Jurkat, Clone E6-1 (cell line): ENCODE measurements at regions not wholly inside any gene's neighbourhood (a gene's known extent, or its start where the extent isn't known, plus 50 kb on each side); places are given as distances from the start of the nearest gene placed in this dataset.
"Not testable (repeated sequence)": the region's sequence is repeated elsewhere in the genome, so short reads cannot be mapped to it uniquely, and the experiment has no call there.

Experiments
- DNase-seq: peaks from one replicate; pipeline ENCODE4 v3.0.0-alpha.2; 2011; ENCODE audit warnings: low read depth, low spot score
- H3K4me3 ChIP-seq: 2 replicates; pipeline ENCODE4 v1.5.1; 2011; ENCODE audit warnings: mild to moderate bottlenecking, low read length, control low read depth, moderate library complexity

DNA sequence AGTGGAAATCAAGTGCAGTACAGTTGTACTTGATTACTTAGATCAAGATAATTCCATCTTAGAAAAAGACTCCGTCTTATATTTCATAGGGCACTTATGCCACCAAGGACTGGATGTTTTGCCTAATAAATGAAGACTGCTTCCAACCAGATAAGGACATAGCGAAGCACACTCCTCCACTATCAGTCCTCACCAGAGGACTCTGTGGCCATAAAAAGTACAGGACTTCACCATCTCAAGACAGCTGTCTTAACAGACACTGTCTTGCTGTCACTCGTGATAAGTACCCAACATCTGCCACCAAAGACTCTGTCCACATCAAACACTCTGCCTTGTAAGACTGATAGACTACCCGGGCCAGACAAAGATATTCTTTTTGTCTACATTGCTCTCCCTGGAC is 352.0 kb downstream of the TRAM1L1 start:
- DNase-seq, result no peak
- H3K4me3 ChIP-seq, result no peak overlapping the region

DNA sequence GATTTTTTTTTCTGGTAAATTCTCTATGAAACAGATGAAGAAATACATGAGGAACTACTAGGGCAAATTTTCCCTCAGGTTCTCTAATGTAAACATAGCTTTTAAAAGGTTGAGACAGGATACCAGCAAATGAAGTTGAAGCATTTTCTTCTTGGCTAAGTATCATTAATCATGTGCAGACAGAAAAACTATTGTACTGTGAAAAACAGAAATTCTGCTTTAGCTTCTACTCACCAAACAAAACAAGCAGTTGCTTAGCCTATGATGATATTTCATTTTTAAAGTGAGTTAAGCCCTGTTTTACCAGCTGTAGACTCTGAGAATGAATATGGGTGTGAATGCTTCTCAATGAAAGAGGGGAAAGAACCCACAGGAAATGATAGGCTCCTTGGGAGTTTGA is 358.9 kb downstream of the TRAM1L1 start:
- H3K4me3 ChIP-seq, result no peak overlapping the region
- no peak for DNase-seq

DNA sequence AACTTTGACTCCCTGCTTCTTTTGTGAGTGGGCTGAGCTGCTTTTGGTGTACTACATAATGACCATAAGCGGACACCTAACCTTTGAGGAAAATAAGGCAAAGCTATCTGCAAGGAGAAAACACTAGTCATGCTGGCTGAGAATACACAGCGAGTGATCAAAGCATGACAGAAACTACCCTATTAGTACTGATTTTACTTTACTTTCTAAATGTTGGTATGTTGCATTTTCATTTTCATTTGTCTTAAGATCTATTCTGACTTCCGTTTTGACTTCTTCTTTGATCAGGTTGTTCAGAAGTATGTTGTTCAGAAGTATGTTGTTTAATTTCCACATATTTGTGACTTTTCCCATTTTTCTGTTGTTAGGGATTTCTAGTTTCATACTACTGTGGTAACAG is 361.1 kb downstream of the TRAM1L1 start:
- DNase-seq, result no peak
- no peak overlapping the region for H3K4me3 ChIP-seq

DNA sequence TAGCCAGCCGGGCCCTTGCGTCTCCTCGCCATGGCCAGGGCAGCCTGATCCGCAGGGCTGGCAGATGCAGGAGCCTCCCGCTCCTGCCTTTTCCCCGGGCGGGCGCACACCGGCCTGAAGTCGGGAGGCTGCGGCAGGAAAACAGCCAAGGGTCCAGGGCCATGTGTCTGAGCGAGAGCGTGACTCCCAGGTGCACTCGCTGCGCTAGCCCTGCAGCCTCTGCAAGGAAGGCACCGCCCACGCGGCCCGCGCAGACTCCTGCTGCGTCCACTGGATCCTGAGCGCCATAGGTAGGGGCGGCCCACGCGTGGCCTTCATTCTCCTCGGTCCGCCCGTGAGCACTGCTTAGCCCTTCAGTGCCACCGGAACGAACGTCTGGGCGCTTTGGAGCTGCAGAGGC is 379.9 kb downstream of the TRAM1L1 start:
- DNase-seq, result no peak
- H3K4me3 ChIP-seq, result no peak overlapping the region

DNA sequence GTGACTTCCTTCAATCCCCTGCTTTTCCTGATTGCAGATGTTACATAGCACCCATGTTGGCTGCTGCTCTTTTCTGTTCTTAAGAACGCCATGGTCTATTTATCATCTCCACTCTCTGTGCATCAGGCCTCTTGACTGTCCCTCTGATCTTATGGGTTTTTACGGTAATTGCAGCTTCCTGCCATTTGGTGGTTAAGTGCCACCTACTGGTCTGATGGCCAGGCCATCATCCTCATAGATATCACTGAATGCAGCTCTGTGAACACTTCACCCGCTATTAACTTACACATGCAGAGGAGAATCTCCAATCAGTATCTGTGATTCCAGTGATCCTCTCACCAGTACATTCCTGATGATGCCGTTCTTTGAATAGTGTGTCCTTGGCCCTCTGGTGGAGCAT is 382.4 kb downstream of the TRAM1L1 start:
- no peak overlapping the region for H3K4me3 ChIP-seq

DNA sequence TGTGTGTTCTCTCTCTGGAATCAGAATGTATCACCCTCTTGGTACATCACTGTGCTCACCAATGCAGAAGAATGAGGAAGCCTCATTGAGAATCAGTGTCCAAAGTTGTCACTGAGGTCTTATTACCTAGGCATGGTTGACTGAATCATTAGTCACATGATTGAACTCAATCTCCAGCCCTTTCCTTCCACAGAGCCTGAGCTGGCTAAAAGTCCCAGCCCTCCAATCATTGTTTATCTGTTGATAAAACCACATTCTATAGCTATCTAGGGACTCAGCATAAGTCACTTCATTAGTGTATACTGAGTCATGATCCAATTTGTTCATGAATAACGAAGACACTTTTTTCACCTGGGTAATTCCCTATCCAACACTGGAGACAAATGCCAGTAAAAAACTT is 396.8 kb downstream of the TRAM1L1 start:
- DNase-seq, result no peak
- H3K4me3 ChIP-seq, result no peak overlapping the region

More for the DNA sequence above, 382.4 kb downstream of the TRAM1L1 start:
- no peak for DNase-seq

DNA sequence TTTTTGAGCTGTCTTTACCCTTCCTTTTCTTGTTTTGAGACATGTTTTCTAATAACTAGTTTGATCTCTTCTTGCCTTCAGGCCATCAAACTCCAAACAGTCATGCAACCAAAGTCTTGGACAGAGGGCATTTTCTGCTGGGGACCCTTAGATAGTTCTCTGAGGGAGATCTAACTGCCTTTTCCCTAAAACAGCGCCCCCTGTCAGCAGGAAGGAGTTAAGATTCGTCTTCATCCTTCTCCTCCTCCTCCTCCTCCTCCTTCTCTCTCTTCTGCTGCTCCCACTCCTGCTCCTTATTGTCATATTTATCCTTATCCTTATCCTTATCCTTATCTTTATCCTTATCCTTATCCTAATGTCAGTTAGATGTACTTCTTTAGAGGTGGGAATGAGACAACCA is 417.2 kb downstream of the TRAM1L1 start:
- H3K4me3 ChIP-seq, result no peak overlapping the region
- DNase-seq, result no peak

DNA sequence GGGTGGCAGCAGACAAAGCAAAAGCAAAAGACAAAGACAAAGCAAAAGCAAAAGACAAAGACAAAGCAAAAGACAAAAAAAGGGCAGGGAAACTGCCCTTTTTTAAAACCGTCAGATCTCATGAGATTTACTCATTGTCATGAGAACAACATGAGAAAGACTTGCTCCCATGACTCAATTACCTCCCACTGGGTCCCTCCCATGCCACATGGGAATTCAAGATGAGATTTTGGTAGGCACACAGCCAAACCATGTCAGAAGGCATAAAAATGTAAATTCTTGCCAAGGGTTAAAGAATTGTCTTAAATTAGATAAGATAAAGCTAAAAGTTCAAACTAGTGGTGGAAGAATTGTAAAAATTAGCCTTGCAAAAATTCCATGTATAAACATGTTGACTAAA is 419.7 kb downstream of the TRAM1L1 start:
- DNase-seq, result no peak
- no peak overlapping the region for H3K4me3 ChIP-seq

DNA sequence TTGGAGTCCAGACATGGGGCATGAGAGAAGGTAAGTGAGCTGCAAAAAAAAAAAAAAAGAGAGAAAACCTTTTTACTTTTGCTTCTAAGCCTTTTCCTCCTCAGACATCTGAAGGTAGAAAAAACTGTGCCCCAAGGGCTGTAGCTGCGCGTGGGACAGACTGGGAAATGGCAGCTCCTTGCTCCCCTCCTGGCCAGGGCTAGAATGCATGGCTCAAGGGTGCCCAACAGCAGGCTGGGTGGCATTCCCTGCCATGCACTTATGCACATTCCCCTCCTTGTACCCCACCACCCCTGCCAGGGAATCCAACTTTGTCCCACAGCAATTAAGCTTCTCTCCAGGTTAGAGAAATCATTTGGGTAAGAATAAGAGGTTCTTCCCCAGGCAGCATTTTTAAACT is 421.2 kb downstream of the TRAM1L1 start:
- no peak overlapping the region for H3K4me3 ChIP-seq
- no peak for DNase-seq

DNA sequence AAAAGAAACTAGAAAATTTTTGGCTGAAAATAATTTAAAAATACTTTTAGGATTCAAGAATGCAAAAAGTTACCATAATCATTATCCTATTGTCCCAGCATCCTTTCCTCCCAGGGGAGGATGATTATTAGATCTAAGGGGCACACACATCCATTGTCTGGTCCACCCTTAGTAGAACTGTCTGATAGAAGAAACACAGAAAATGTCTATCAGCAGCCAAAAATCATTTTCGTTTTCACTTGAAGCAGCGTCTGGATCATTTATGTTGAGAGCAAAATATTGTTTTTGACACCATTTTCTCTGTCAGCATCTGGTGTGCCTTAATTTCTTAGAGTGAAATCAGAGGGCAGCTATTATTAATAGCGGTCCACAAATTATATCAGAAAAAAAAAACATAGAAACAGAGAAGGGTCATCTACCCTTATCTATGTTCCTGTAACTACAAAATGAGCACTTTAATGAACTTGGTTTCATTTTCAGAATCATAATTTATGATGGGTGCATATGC is 446.3 kb downstream of the TRAM1L1 start:
- DNase-seq, result no peak
- H3K4me3 ChIP-seq, result no peak overlapping the region

DNA sequence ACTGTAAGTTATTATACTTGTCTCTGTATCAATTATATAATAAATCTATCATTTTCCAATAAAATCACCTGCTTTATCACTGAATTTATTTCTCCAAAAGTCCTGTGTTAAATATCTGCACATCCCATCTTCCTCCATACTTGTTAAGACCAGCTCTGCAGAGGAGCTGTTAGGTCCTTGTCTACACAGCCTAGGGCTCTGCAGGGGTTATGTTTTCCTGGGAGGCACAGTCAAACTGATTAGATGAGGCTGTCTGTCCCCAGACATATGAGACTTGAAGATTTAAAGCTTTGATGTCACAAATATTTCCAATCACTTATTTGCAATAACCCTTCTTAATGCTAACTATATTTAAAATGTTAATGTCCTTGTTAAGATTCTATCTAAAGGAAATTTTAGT is 446.8 kb downstream of the TRAM1L1 start:
- no peak for DNase-seq
- no peak overlapping the region for H3K4me3 ChIP-seq

DNA sequence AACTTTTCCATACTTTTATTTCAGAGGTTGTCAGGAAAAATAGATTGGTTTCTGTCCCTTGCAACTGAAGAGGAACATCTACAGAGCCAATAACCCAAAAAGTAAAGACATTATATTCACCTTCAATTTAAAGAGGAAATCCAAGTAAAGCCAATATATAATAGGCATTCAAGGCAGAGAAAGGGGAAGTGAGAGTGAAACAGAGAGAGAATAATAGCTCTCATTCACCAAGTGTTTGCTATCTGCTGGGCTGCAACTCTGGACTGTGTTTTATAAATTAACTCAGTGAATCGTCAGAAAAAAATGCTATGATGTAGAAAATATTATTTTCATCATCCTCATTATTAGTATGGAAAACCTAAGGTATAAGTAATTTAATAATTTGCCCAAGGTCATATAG is 448.5 kb downstream of the TRAM1L1 start:
- DNase-seq, result no peak
- H3K4me3 ChIP-seq, result no peak overlapping the region

DNA sequence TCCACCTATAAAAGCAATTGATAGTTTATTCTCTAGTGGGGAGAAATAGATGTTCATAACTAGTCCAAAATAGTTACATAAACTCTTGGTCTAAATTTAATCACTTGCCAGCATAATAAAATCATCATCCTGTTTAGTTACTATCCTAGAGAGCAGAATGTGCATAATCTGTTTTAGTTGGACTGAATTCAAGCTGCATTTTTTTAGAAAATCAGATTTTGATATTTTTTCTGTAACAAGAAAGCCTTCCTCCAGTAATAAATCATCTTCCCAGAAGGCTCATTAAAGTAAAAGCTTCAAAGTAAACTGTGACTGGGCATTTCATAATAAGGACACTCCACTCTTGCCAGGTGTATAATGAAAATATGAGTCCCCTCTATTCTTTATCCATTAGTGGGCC is 453.1 kb downstream of the TRAM1L1 start:
- H3K4me3 ChIP-seq, result no peak overlapping the region
- no peak for DNase-seq

DNA sequence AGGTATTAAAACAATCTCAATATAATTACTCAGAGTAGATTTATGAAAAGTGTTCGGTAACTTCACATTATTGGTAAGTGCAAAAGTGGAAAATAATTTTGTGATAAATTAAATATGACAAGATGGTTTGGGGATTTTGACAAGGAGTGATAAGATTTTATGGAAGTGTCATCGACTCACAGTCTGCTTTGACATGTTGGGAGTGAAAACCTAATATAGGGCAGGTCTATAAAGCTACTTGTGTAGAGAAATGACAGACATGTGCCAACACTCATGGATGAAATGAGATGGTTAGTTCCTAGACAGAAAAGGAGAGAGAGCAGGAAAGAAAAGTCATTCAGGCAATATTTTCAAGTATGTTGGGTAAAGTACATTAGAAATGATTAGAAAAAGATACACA is 456.8 kb downstream of the TRAM1L1 start:
- DNase-seq, result no peak
- no peak overlapping the region for H3K4me3 ChIP-seq

DNA sequence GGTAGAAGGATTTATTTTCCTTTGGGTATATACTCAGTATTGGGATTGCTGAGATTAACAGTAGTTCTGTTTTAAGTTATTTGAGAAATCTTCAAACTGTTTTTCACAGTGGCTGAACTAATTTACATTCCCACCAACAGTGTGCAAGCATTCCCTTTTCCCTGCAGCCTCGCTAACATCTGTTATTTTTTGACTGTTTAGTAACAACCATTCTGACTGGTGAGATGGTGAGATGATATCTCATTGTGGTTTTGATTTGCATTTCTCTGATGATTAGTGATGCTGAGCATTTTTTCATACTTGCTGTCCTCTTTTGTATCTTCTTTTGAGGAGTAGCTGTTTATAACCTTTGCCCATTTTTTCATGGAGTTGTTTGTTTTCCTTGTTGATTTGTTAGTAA is 457.8 kb downstream of the TRAM1L1 start:
- DNase-seq, result no peak
- H3K4me3 ChIP-seq, result no peak overlapping the region

DNA sequence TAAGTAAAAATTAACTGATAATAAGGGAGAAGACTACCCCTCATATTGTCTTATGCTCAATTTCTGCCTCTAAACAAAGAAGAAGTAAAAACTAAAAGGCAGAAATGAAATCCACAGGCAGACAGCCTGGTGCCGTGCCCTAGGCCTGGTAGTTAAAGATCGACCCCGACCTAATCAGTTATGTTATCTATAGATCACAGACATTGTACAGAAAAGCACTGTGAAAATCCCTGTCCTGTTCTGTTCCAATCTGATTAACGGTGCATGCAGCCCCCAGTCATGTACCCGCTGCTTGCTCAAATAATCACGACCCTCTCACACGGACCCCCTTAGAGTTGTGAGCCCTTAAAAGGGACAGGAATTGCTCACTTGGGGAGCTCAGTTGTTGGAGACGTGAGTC is 465.9 kb downstream of the TRAM1L1 start:
- H3K4me3 ChIP-seq, DNase-seq: not testable (repeated sequence)

DNA sequence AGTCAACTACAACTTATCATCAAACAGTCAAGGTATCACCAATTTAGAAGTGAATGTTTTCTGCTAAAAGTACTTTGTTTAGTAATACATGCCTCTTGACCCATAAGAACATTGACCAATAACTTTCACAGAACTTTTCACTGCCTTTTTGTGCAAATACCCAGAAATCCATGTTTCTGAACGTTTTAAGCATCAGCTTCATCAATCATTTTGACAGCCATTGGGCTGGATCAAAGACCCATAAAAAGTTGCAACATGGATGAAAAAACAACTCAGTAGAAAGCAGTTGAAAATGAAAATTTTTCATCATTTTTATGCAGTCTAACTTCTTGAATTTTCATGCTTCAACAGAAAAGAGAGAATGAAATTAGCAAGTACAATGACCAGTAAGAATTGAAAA is 466.7 kb downstream of the TRAM1L1 start:
- no peak overlapping the region for H3K4me3 ChIP-seq
- DNase-seq, result no peak

DNA sequence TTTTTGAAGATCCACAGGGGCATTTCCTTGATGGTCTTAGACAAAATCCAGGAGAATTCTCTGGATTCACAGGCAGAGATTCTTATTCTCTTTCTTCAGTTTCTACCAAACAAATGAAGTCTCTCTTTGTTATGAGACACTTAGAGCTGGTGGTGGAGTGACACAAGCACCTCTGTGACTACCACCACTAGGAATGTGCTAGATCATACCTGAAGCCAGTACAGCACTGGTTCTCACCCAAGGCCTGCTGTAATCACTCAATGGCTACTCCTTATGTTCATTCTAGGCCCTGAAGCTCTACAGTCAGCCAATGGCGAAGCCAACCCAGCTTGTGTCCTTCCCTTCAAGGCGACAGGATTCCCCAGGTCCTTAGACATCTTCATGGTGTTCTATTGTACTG is 482.3 kb downstream of the TRAM1L1 start:
- no peak overlapping the region for H3K4me3 ChIP-seq
- DNase-seq, result no peak

DNA sequence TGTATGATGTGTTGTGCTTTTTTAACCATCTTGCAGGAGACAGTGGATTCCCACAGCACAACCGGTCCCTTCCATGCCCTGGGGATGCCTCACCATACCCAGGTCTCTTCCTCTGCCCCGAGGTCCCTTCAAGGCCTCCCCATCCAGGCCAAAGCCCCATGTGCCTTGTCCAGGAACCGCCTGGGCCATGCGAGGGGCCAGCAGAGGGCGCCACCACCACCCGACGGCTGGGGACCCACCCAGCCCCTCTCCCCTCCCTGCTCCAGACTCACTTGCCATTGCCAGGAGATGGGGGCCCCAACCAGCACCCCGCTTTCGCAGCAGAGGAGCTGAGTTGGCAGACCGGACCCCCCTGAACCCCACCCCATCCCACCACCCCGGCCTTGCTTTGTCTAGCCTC is 485.5 kb downstream of the TRAM1L1 start:
- DNase-seq, result peak; percentile 1

DNA sequence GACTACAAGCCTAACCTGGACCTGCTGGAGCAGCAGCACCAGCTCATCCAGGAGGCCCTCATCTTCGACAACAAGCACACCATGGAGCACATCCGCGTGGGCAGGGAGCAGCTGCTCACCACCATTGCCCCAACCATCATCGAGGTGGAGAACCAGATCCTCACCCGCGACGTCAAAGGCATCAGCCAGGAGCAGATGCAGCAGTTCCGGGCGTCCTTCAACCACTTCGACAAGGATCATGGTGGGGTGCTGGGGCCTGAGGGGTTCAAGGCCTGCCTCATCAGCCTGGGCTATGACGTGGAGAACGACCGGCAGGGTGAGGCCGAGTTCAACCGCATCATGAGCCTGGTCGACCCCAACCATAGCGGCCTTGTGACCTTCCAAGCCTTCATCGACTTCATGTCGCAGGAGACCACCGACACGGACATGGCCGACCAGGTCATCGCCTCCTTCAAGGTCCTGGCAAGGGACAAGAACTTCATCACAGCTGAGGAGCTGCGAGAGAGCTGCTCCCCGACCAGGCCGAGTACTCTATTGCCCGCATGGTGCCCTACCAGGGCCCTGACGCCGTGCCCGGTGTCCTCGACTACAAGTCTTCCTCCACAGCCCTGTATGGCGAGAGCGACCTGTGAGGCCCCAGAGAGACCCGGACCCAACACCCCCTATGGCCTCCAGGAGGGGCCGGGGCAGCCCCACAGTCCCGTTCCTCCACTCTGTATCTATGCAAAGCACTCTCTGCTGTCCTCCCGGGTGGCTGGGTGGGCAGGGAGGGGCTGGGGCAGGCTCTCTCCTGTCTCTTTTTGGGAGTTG is 486.2 kb downstream of the TRAM1L1 start:
- no peak overlapping the region for H3K4me3 ChIP-seq
- no peak for DNase-seq

More for the DNA sequence above, 485.5 kb downstream of the TRAM1L1 start:
- H3K4me3 ChIP-seq, result no peak overlapping the region
